ENCODE measurements at regions not wholly inside any gene's neighbourhood (a gene's known extent, or its start where the extent isn't known, plus 50 kb on each side); places are given as distances from the start of the nearest gene placed in this dataset.
"Not testable (repeated sequence)": the region's sequence is repeated elsewhere in the genome, so short reads cannot be mapped to it uniquely, and the experiment has no call there.

GRCh38 chr5:62103863-62104262 is 202.1 kb upstream of the KIF2A start:
- H3K27me3 Mint-ChIP-seq; H3K9me3 Mint-ChIP-seq; H3K4me1 Mint-ChIP-seq; H3K27ac Mint-ChIP-seq; DNase-seq; ATAC-seq (ENCODE audit: low read depth); POLR2A ChIA-PET; H3K36me3 Mint-ChIP-seq; H3K4me3 Mint-ChIP-seq: not testable (repeated sequence)

DNA sequence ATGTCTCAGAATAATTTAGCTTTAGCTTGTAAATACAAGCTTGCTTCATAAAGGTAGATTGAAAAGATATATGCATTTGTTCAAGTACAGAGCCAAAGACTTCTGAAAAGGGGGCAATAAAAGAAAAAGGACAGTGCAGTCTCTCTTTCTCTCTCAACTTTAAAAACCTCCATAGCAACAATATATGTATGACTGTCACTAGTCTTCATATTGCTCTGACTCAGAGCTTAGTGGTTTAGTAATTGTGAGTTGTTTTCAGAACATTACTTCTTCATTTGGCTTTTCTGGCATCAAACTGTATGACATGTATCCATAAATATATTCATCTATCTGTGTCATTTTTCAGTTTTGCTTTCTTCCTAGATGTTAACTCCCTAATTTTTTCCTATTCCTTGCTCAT is 194.6 kb upstream of the KIF2A start:
- POLR2A ChIA-PET: no interaction called here
- Mint-ChIP-seq H3K36me3 (no peaks in the 10 kb centered on the region), H3K27ac (no peak overlapping the region), H3K4me1 (no peaks in the 10 kb centered on the region), H3K27me3 (peaks cover 12% of the 10 kb centered on the region), H3K4me3 (no peak overlapping the region), H3K9me3 (no peaks in the 10 kb centered on the region)
- DNase-seq (no peak), ATAC-seq (ENCODE audit: low read depth) (no peak)

DNA sequence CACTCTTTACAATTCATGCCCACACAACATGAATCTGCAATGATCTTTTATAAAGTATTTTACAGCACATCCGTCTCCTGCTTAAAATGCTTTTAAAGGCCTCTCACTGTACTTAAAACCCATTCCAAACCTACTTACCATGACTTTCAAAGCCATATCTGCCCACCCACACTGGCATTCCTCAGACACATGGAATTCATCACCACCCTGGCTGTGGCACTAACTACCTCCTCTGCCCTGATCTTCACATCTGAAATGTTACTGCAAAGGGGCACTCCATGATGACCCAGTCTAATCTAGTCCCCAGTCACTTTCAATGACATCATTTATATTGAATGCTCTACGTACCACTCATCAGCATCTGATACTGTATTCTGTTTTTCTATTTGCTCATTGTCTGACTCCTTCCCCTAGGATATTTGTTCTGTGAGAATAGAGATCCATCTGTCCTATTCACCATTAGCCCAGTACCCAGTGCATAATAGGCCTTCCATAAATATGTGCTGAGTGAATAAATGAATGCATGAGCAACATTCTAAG is 193.2 kb upstream of the KIF2A start:
- Mint-ChIP-seq H3K27ac (no peak overlapping the region), H3K36me3 (no peaks in the 10 kb centered on the region), H3K27me3 (peaks cover 18% of the 10 kb centered on the region), H3K4me1 (no peaks in the 10 kb centered on the region), H3K9me3 (no peaks in the 10 kb centered on the region), H3K4me3 (no peak overlapping the region)
- POLR2A ChIA-PET: interaction anchor here (0.7 kb wide), 1 partner anchor 792 kb away, joined by 4 read pairs; no protein-coding TSS in a partner anchor
- ATAC-seq (ENCODE audit: low read depth) (no peak), DNase-seq (no peak)

DNA sequence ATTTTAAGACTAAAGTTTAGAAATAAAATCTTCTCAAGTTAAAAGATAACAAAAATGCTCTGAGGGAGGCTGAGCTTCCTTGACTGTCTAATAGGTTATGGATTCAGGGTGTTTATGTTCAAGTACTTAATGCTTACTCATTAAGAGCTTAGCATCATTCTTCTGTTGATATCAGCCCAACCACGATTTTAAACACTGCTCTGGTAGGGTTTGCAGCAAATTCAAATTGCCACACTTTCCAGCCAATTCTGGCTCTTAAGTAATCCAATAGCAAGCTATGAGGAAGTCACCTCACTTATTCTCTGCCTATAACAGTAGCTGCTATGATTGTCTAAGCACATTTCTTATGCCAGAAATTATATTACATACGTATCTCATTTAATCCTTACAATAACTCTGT is 191.0 kb upstream of the KIF2A start:
- H3K4me3 Mint-ChIP-seq: no peak overlapping the region
- POLR2A ChIA-PET: no interaction called here
- H3K27ac Mint-ChIP-seq: no peak overlapping the region
- no peak for ATAC-seq (ENCODE audit: low read depth)
- H3K4me1 Mint-ChIP-seq: no peaks in the 10 kb centered on the region
- H3K36me3 Mint-ChIP-seq: no peaks in the 10 kb centered on the region
- no peaks in the 10 kb centered on the region for H3K9me3 Mint-ChIP-seq
- peaks cover 18% of the 10 kb centered on the region for H3K27me3 Mint-ChIP-seq
- no peak for DNase-seq

GRCh38 chr5:62124266-62124665 is 181.7 kb upstream of the KIF2A start:
- H3K9me3 Mint-ChIP-seq: no peaks in the 10 kb centered on the region
- H3K36me3 Mint-ChIP-seq: no peaks in the 10 kb centered on the region
- no peak for DNase-seq
- no peaks in the 10 kb centered on the region for H3K4me1 Mint-ChIP-seq
- no peak for ATAC-seq (ENCODE audit: low read depth)
- POLR2A ChIA-PET: no interaction called here
- H3K4me3 Mint-ChIP-seq: no peak overlapping the region
- no peak overlapping the region for H3K27ac Mint-ChIP-seq
- no peaks in the 10 kb centered on the region for H3K27me3 Mint-ChIP-seq

- no peaks in the 10 kb centered on the region for H3K36me3 Mint-ChIP-seq
- no peaks in the 10 kb centered on the region for H3K9me3 Mint-ChIP-seq
- no peak for DNase-seq
- no peak overlapping the region for H3K4me3 Mint-ChIP-seq
- POLR2A ChIA-PET: no interaction called here
- no peak overlapping the region for H3K27ac Mint-ChIP-seq
- no peak for ATAC-seq (ENCODE audit: low read depth)
- no peaks in the 10 kb centered on the region for H3K4me1 Mint-ChIP-seq
- no peaks in the 10 kb centered on the region for H3K27me3 Mint-ChIP-seq
These were observed 179.9 kb upstream of the KIF2A start for GRCh38 chr5:62126090-62126489.

DNA sequence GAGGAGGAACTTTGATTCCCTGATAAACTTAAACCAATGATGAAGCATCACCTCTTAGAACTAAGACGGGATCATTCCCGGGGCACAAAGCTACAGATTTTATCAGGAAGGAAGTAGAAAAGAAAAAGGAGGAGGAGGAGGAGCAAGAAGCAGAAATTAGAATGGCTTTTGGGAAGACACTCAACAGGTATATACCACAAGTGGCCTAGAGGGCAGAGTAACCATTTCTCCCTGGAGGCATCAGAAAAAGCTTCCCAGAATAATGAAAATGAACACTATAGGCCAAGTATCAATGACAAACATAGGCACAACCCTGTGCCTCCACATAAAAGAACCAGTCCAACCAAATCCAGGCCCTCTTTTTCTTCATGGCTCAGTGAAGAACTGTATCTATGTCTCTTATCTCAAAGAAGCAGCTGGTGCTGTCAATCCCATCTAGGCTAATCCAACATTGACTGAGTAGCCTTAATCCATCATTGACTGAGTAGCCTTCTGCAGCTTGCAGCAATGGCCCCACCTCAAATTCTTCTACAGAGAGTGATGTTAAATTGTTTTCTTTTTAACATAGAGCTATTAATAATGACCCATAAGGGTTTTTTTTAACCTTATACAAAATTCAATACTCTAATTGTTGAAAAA is 178.8 kb upstream of the KIF2A start:
- Mint-ChIP-seq H3K4me1 (no peaks in the 10 kb centered on the region), H3K36me3 (no peaks in the 10 kb centered on the region), H3K27ac (no peak overlapping the region), H3K27me3 (no peaks in the 10 kb centered on the region), H3K9me3 (no peaks in the 10 kb centered on the region), H3K4me3 (no peak overlapping the region)
- ATAC-seq (ENCODE audit: low read depth) (no peak), DNase-seq (no peak)
- POLR2A ChIA-PET: no interaction called here

- POLR2A ChIA-PET: no interaction called here
- ATAC-seq (ENCODE audit: low read depth): no peak
These were observed 175.9 kb upstream of the KIF2A start for GRCh38 chr5:62130107-62130506.

GRCh38 chr5:62132276-62132675 is 173.7 kb upstream of the KIF2A start:
- H3K27ac Mint-ChIP-seq: no peak overlapping the region
- no peak overlapping the region for H3K4me3 Mint-ChIP-seq
- H3K27me3 Mint-ChIP-seq: no peaks in the 10 kb centered on the region
- ATAC-seq (ENCODE audit: low read depth) (no peak), DNase-seq (no peak)
- POLR2A ChIA-PET: no interaction called here
- H3K4me1 Mint-ChIP-seq: no peaks in the 10 kb centered on the region
- H3K36me3 Mint-ChIP-seq: no peaks in the 10 kb centered on the region
- no peaks in the 10 kb centered on the region for H3K9me3 Mint-ChIP-seq

More at GRCh38 chr5:62130107-62130506, 175.9 kb upstream of the KIF2A start:
- Mint-ChIP-seq H3K9me3 (no peaks in the 10 kb centered on the region), H3K27me3 (no peaks in the 10 kb centered on the region), H3K4me1 (no peaks in the 10 kb centered on the region), H3K36me3 (no peaks in the 10 kb centered on the region), H3K4me3 (no peak overlapping the region), H3K27ac (no peak overlapping the region)
- DNase-seq: no peak

DNA sequence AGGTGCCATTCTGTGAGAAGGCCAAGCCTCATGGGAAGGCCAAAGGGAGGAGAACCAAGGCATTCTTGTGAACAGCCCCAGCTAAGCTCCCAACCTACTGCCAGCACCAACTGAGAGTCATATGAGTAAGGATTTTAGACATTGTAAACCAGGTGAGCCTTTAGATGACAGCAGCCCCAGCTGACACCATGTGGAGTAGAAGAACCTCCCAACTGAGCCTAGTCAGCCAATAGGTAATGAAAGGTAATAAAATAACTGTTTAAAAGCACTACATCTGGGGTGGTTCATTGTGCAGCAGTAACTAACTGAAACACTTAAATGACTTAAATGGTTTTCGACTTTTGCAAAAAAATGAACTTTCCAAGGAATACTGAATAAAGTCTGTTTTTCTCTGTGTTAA is 172.6 kb upstream of the KIF2A start:
- Mint-ChIP-seq H3K4me1 (no peaks in the 10 kb centered on the region), H3K36me3 (no peaks in the 10 kb centered on the region), H3K27me3 (peaks cover 3% of the 10 kb centered on the region), H3K9me3 (no peaks in the 10 kb centered on the region), H3K27ac (no peak overlapping the region), H3K4me3 (no peak overlapping the region)
- POLR2A ChIA-PET: no interaction called here
- ATAC-seq (ENCODE audit: low read depth) (no peak), DNase-seq (no peak)

GRCh38 chr5:62134811-62135210 is 171.2 kb upstream of the KIF2A start:
- Mint-ChIP-seq H3K4me3 (no peak overlapping the region), H3K36me3 (no peaks in the 10 kb centered on the region), H3K27ac (no peak overlapping the region), H3K27me3 (peaks cover 9% of the 10 kb centered on the region), H3K4me1 (no peaks in the 10 kb centered on the region), H3K9me3 (no peaks in the 10 kb centered on the region)
- POLR2A ChIA-PET: no interaction called here
- no peak for DNase-seq
- ATAC-seq (ENCODE audit: low read depth): no peak

GRCh38 chr5:62137628-62138027 is 168.4 kb upstream of the KIF2A start:
- Mint-ChIP-seq H3K36me3 (no peaks in the 10 kb centered on the region), H3K4me3 (no peak overlapping the region), H3K27me3 (peaks cover 11% of the 10 kb centered on the region), H3K4me1 (no peaks in the 10 kb centered on the region), H3K9me3 (no peaks in the 10 kb centered on the region), H3K27ac (no peak overlapping the region)
- ATAC-seq (ENCODE audit: low read depth) (no peak), DNase-seq (no peak)
- POLR2A ChIA-PET: no interaction called here

DNA sequence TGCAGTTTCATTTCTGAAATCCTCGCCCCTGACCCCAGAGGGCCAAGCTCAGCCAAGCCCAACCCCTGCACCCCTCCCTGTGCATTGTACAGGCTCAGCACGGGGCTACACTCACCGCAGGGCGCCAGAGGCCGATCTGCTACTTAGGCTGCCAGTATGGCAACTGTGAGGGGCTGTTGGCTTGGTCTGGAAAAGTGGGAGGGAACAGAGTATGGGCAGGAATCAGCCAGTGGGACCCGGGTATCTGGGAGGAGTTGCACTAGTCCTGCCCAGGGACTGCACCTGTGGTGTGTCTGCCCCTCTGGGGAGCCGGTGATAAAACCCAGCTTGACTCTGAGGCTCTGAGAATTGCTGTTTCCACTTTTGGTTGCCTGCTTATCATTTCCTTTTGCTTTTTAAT is 167.4 kb upstream of the KIF2A start:
- no peak for DNase-seq
- POLR2A ChIA-PET: no interaction called here
- Mint-ChIP-seq H3K4me1 (no peaks in the 10 kb centered on the region), H3K36me3 (no peaks in the 10 kb centered on the region), H3K9me3 (no peaks in the 10 kb centered on the region), H3K4me3 (no peak overlapping the region), H3K27me3 (peaks cover 16% of the 10 kb centered on the region), H3K27ac (no peak overlapping the region)
- ATAC-seq (ENCODE audit: low read depth): no peak

DNA sequence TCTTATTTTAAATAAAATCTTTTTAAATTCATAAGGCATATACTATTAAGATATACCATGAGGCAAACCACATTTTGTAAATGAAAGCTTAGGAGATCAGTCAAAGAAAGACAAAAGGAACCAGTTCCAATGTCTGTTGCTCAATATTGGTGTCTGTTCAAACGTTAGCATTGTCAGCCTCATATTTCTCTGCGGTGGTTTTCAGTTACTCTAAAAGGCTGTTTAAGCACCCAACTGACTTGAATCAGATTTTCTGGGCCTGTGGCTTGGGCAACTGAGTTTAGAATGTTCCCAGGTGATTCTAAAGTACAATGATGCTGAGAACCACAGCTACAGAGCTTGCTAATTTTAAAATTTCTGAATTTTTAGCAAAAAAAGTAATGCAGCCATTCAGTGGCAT is 166.3 kb upstream of the KIF2A start:
- ATAC-seq (ENCODE audit: low read depth) (no peak), DNase-seq (no peak)
- Mint-ChIP-seq H3K4me3 (no peak overlapping the region), H3K4me1 (no peaks in the 10 kb centered on the region), H3K36me3 (no peaks in the 10 kb centered on the region), H3K27ac (no peak overlapping the region), H3K27me3 (peaks cover 24% of the 10 kb centered on the region), H3K9me3 (no peaks in the 10 kb centered on the region)
- POLR2A ChIA-PET: no interaction called here

GRCh38 chr5:62142351-62142750 is 163.7 kb upstream of the KIF2A start:
- POLR2A ChIA-PET: no interaction called here
- no peaks in the 10 kb centered on the region for H3K36me3 Mint-ChIP-seq

More at GRCh38 chr5:62142351-62142750, 163.7 kb upstream of the KIF2A start:
- no peak for ATAC-seq (ENCODE audit: low read depth)
- DNase-seq: no peak
- Mint-ChIP-seq H3K9me3 (no peaks in the 10 kb centered on the region), H3K4me3 (no peak overlapping the region), H3K4me1 (no peaks in the 10 kb centered on the region), H3K27ac (no peak overlapping the region), H3K27me3 (peaks cover 25% of the 10 kb centered on the region)
